ENCODE measurements at regions not wholly inside any gene's neighbourhood (a gene's known extent, or its start where the extent isn't known, plus 50 kb on each side); places are given as distances from the start of the nearest gene placed in this dataset.

GRCh38 chrX:121208563-121208962 is 161.2 kb downstream of the GLUD2 start:
- no peak for TF ChIP-seq CTCF (IDR thresholded peaks at IDR 0.05)
- no peak for TF ChIP-seq POLR2A (IDR thresholded peaks at IDR 0.05)

Measured in prostate gland (tissue), 2 donors.